ENCODE measurements at regions not wholly inside any gene's neighbourhood (a gene's known extent, or its start where the extent isn't known, plus 50 kb on each side); places are given as distances from the start of the nearest gene placed in this dataset.

DNA sequence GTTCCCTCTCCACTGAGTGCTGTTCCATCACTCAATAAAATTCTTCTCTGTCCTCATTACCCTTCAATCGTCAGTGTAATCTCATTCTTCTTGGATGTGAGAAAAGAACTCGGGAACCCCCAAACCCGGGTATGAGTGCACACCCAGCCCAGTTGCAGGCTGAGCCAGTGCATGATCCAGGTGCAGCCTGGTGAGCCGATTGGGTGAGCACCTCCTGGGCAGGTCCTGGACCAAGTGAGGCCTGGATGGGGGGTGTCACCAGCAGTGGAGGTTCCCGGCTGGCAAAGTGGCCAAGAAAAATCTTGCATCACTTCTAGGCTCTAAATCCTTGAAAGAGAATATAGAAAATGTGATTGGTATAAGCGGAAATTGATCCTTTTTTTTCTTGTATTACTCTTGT is 878.8 kb upstream of the KLHL1 start:
- TF ChIP-seq POLR2A (IDR thresholded peaks at IDR 0.05; ENCODE audit: low read depth) (no peak), POLR2AphosphoS5 (IDR thresholded peaks at IDR 0.05) (no peak)
- TF ChIP-seq, protein P1, sequence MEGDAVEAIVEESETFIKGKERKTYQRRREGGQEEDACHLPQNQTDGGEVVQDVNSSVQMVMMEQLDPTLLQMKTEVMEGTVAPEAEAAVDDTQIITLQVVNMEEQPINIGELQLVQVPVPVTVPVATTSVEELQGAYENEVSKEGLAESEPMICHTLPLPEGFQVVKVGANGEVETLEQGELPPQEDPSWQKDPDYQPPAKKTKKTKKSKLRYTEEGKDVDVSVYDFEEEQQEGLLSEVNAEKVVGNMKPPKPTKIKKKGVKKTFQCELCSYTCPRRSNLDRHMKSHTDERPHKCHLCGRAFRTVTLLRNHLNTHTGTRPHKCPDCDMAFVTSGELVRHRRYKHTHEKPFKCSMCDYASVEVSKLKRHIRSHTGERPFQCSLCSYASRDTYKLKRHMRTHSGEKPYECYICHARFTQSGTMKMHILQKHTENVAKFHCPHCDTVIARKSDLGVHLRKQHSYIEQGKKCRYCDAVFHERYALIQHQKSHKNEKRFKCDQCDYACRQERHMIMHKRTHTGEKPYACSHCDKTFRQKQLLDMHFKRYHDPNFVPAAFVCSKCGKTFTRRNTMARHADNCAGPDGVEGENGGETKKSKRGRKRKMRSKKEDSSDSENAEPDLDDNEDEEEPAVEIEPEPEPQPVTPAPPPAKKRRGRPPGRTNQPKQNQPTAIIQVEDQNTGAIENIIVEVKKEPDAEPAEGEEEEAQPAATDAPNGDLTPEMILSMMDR (IDR thresholded peaks at IDR 0.05): no peak

Data from esophagus muscularis mucosa (tissue), 3 donors.